HCT116 (cell line): ENCODE measurements at regions not wholly inside any gene's neighbourhood (a gene's known extent, or its start where the extent isn't known, plus 50 kb on each side); places are given as distances from the start of the nearest gene placed in this dataset.

Experiments
- ATAC-seq: fragments of 200-7000 bp; cut with Tn5 transposase; 2 replicates; pipeline ENCODE4 v1.9.1; 2020; ENCODE audit warnings: mild to moderate bottlenecking, moderate library complexity
- BruUV-seq: library from RNA; stranded (reverse); fragments of 400-500 nt; replicated peaks from 2 replicates; lab custom pipeline; 2021; lab: Mats Ljungman, UMichigan
- CTCF ChIA-PET: fragments of 300-600 bp; sonication (Branson Sonifier 250); formaldehyde crosslinking; loops from one replicate; lab custom pipeline; 2021; ENCODE audit warnings: antibody characterized with exemption; lab: Charles Lee
- POLR2A ChIA-PET: fragments of 300-600, 350-600 bp; sonication (Branson Sonifier 250); formaldehyde crosslinking; loops from one replicate; lab custom pipeline; 2021; ENCODE audit warnings: antibody characterized with exemption; lab: Charles Lee
- RAD21 ChIA-PET, 2 experiments: fragments of 300-600 bp; sonication (Branson Sonifier 250); formaldehyde crosslinking; loops; one replicate each; lab custom pipeline; 2023; ENCODE audit warnings: low total read pairs in 2 of 2; ENCODE audit not compliant: uncharacterized antibody in 2 of 2, unreplicated experiment in 2 of 2, low non-redundant PET in 1 of 2; lab: Charles Lee
- DNase-seq: peaks from one replicate; pipeline ENCODE4 v3.0.0-alpha.2; 2010; ENCODE audit warnings: low read depth, low spot score
- H2AFZ ChIP-seq: fragments of 200-600 bp; shearing (Covaris generic), sonication (generic); 2 replicates; pipeline ENCODE4 v1.6.1; 2017; ENCODE audit warnings: low read depth, mixed run types, mixed read lengths, antibody characterized with exemption, low read length; ENCODE audit not compliant: poor library complexity, severe bottlenecking
- H3K27ac ChIP-seq: 2 replicates; pipeline ENCODE4 v1.5.1; 2012; ENCODE audit warnings: low read depth, low read length
- H3K27me3 ChIP-seq: fragments of 200-600 bp; sonication (generic); 2 replicates; pipeline ENCODE4 v1.6.1; 2016; ENCODE audit warnings: mixed run types, low read length, mixed read lengths; ENCODE audit not compliant: insufficient read depth
- H3K36me3 ChIP-seq, 2 experiments: fragments of 200-500 bp in 1 of 2; fragments of 200-600 bp in 1 of 2; sonication (Bioruptor generic) in 1 of 2; sonication (generic) in 1 of 2; 2 replicates each; pipeline versions ENCODE4 v1.5.1 to v1.6.1; 2014 to 2016; ENCODE audit warnings: low read length in 2 of 2, inconsistent platforms in 1 of 2, mixed read lengths in 1 of 2, mixed run types in 1 of 2; ENCODE audit not compliant: insufficient read depth in 2 of 2, control insufficient read depth in 1 of 2
- H3K4me1 ChIP-seq, 2 experiments: fragments of 200-600 bp in 1 of 2; sonication (generic) in 1 of 2; 2 replicates each; pipeline versions ENCODE4 v1.5.1 to v1.6.1; 2012 to 2017; ENCODE audit warnings: low read length in 2 of 2, inconsistent platforms in 1 of 2, mild to moderate bottlenecking in 1 of 2, mixed read lengths in 1 of 2, mixed run types in 1 of 2, moderate library complexity in 1 of 2; ENCODE audit not compliant: insufficient read depth in 2 of 2, control insufficient read depth in 1 of 2
- H3K4me2 ChIP-seq: fragments of 200-600 bp; sonication (generic); 2 replicates; pipeline ENCODE4 v1.6.1; 2017; ENCODE audit warnings: mixed run types, low read length, mixed read lengths
- H3K4me3 ChIP-seq, 2 experiments: fragments of 200-600 bp in 1 of 2; sonication (generic) in 1 of 2; replicated peaks in 1 of 2; 2 replicates each; pipeline ENCODE4 v1.5.1; 2011 to 2016; ENCODE audit warnings: low read length in 2 of 2, control low read depth in 1 of 2, low read depth in 1 of 2, mild to moderate bottlenecking in 1 of 2, mixed read lengths in 1 of 2, mixed run types in 1 of 2
- H3K79me2 ChIP-seq: fragments of 200-600 bp; sonication (generic); 2 replicates; pipeline ENCODE4 v1.6.1; 2017; ENCODE audit warnings: mild to moderate bottlenecking, mixed run types, low read length, moderate library complexity, mixed read lengths; ENCODE audit not compliant: insufficient read depth
- H3K9ac ChIP-seq: fragments of 200-600 bp; sonication (generic); 2 replicates; pipeline ENCODE4 v1.6.1; 2016; ENCODE audit warnings: low read length, mixed read lengths
- H3K9me2 ChIP-seq: fragments of 200-600 bp; sonication (generic), shearing (Covaris generic); 2 replicates; pipeline ENCODE4 v1.6.1; 2017; ENCODE audit warnings: mixed run types, mild to moderate bottlenecking, moderate library complexity; ENCODE audit not compliant: insufficient read depth
- H3K9me3 ChIP-seq, 2 experiments: fragments of 200-500 bp in 1 of 2; fragments of 200-600 bp in 1 of 2; sonication (Bioruptor generic) in 1 of 2; sonication (generic) in 1 of 2; 2 replicates each; pipeline ENCODE4 v1.6.1; 2014 to 2017; ENCODE audit warnings: low read length in 2 of 2, mixed read lengths in 2 of 2, inconsistent platforms in 1 of 2, low read depth in 1 of 2, mild to moderate bottlenecking in 1 of 2, mixed run types in 1 of 2, moderate library complexity in 1 of 2; ENCODE audit not compliant: control insufficient read depth in 1 of 2, insufficient read depth in 1 of 2
- H4K20me1 ChIP-seq: fragments of 200-600 bp; sonication (generic), shearing (Covaris generic); 2 replicates; pipeline ENCODE4 v1.6.1; 2017; ENCODE audit warnings: mixed run types, mild to moderate bottlenecking, moderate library complexity; ENCODE audit not compliant: insufficient read depth
- CBX3 ChIP-seq: IDR thresholded peaks from 2 replicates; pipeline ENCODE4 v1.6.1; 2012; ENCODE audit warnings: low read depth
- EGR1 ChIP-seq: IDR thresholded peaks from 2 replicates; pipeline ENCODE4 v1.6.1; 2012; ENCODE audit warnings: low read depth
- EZH2phosphoT487 ChIP-seq: fragments of 200-600 bp; IDR thresholded peaks from 2 replicates; pipeline ENCODE4 v1.6.1; 2018; ENCODE audit warnings: antibody characterized with exemption, borderline replicate concordance
- FOSL1 ChIP-seq: IDR thresholded peaks from 2 replicates; pipeline ENCODE4 v1.6.1; 2012; ENCODE audit warnings: low read depth
- JUND ChIP-seq: IDR thresholded peaks from 2 replicates; pipeline ENCODE4 v1.6.1; 2012
- POLR2A ChIP-seq: IDR thresholded peaks from 2 replicates; pipeline ENCODE4 v1.7.0; 2011; ENCODE audit warnings: borderline replicate concordance; ENCODE audit not compliant: insufficient read depth, insufficient read length; ENCODE audit errors: extremely low read depth
- SRF ChIP-seq: IDR thresholded peaks from 2 replicates; pipeline ENCODE4 v1.6.1; 2012; ENCODE audit warnings: low read depth
- YY1 ChIP-seq: IDR thresholded peaks from 2 replicates; pipeline ENCODE4 v1.6.1; 2011; ENCODE audit warnings: low read length, low read depth, moderate library complexity, mild to moderate bottlenecking; ENCODE audit not compliant: insufficient replicate concordance; ENCODE audit errors: extremely low read depth
- ZFX ChIP-seq: fragments of 450-650 bp; IDR thresholded peaks from 2 replicates; pipeline ENCODE4 v1.6.1; 2017
- ZNF274 ChIP-seq: fragments of 200-500 bp; sonication (Bioruptor generic); IDR thresholded peaks from 2 replicates; pipeline ENCODE4 v1.6.1; 2014; ENCODE audit warnings: mild to moderate bottlenecking, low read depth, low read length, inconsistent platforms
- intact Hi-C: fragments of 100-400 bp; cut with micrococcal nuclease; formaldehyde crosslinking; loops from 2 replicates; pipeline ENCODE4 v1.10.0; 2022
- TF ChIP-seq, protein P1 (sequence below): IDR thresholded peaks from 2 replicates; pipeline ENCODE4 v1.6.1; 2012
- TF ChIP-seq, protein P2 (sequence below): IDR thresholded peaks from 2 replicates; pipeline ENCODE4 v1.6.1; 2011; ENCODE audit warnings: mild to moderate bottlenecking, low read length, moderate library complexity; ENCODE audit not compliant: insufficient replicate concordance; ENCODE audit errors: extremely low read depth
- TF ChIP-seq, protein P3 (sequence below): IDR thresholded peaks from 2 replicates; pipeline ENCODE4 v1.6.1; 2012; ENCODE audit warnings: low read depth

DNA sequence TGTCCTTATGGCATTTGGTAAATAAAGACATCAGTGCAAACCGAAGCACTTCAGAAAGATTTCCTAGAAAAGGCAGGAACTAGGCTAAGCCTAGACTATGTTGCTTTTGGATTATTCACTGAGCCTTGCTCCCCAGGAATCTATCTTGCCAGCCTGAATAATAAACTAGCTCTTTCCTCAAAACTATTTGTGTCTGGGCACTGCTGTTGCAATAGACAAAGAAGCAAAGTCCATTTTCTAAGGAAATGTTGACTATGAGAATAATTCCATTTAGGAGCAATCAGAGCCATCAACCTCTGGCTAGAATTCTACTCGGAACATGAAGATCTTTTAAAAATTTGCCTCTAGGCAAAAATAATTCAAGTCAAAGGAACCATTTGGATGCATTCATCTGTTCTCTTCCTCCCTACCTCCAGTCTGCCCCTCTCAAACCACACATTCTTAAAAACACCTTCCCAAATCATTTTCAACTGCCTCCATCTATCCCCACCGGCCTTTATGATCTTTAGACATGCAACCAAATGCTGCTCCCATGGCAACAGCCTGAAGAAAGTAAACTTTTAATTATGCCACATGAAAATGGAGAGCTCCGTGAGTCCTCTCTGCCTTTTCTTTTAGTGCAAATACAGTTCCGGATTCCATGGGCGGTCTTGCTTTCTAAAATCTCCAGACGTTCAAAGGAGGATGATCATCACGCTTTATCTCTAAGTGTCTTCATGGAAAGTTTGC lies 61.5 kb upstream of the FZD10 start:
- Histone ChIP-seq H3K4me1 (no peaks in the 10 kb centered on the region), H3K9ac (no peak overlapping the region), H4K20me1 (no peaks in the 10 kb centered on the region), H2AFZ (no peak overlapping the region), H3K9me3 (peaks cover 4 to 7% of the 10 kb centered on the region in 2 experiments; a peak in 2 of 4 replicates), H3K27ac (no peak overlapping the region), H3K79me2 (no peaks in the 10 kb centered on the region), H3K27me3 (no peaks in the 10 kb centered on the region), H3K4me2 (no peak overlapping the region), H3K4me3 (no peak overlapping the region), H3K36me3 (no peaks in the 10 kb centered on the region), H3K9me2 (no peaks in the 10 kb centered on the region)
- ChIA-PET RAD21 (no interaction called here), CTCF (no interaction called here), POLR2A (no interaction called here)
- intact Hi-C loops = no loop called here
- no peak for ATAC-seq
- BruUV-seq = no TSS peak
- no peak for DNase-seq
- TF ChIP-seq, protein P1, sequence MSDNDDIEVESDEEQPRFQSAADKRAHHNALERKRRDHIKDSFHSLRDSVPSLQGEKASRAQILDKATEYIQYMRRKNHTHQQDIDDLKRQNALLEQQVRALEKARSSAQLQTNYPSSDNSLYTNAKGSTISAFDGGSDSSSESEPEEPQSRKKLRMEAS = no peak
- TF ChIP-seq EGR1 = no peak
- TF ChIP-seq CBX3 = no peak
- no peak for TF ChIP-seq POLR2A
- TF ChIP-seq ZNF274 = no peak
- TF ChIP-seq, protein P2, sequence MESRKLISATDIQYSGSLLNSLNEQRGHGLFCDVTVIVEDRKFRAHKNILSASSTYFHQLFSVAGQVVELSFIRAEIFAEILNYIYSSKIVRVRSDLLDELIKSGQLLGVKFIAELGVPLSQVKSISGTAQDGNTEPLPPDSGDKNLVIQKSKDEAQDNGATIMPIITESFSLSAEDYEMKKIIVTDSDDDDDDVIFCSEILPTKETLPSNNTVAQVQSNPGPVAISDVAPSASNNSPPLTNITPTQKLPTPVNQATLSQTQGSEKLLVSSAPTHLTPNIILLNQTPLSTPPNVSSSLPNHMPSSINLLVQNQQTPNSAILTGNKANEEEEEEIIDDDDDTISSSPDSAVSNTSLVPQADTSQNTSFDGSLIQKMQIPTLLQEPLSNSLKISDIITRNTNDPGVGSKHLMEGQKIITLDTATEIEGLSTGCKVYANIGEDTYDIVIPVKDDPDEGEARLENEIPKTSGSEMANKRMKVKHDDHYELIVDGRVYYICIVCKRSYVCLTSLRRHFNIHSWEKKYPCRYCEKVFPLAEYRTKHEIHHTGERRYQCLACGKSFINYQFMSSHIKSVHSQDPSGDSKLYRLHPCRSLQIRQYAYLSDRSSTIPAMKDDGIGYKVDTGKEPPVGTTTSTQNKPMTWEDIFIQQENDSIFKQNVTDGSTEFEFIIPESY = no peak
- no peak for TF ChIP-seq ZFX
- TF ChIP-seq, protein P3, sequence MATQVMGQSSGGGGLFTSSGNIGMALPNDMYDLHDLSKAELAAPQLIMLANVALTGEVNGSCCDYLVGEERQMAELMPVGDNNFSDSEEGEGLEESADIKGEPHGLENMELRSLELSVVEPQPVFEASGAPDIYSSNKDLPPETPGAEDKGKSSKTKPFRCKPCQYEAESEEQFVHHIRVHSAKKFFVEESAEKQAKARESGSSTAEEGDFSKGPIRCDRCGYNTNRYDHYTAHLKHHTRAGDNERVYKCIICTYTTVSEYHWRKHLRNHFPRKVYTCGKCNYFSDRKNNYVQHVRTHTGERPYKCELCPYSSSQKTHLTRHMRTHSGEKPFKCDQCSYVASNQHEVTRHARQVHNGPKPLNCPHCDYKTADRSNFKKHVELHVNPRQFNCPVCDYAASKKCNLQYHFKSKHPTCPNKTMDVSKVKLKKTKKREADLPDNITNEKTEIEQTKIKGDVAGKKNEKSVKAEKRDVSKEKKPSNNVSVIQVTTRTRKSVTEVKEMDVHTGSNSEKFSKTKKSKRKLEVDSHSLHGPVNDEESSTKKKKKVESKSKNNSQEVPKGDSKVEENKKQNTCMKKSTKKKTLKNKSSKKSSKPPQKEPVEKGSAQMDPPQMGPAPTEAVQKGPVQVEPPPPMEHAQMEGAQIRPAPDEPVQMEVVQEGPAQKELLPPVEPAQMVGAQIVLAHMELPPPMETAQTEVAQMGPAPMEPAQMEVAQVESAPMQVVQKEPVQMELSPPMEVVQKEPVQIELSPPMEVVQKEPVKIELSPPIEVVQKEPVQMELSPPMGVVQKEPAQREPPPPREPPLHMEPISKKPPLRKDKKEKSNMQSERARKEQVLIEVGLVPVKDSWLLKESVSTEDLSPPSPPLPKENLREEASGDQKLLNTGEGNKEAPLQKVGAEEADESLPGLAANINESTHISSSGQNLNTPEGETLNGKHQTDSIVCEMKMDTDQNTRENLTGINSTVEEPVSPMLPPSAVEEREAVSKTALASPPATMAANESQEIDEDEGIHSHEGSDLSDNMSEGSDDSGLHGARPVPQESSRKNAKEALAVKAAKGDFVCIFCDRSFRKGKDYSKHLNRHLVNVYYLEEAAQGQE = no peak
- TF ChIP-seq SRF = no peak
- TF ChIP-seq JUND = no peak
- no peak for TF ChIP-seq FOSL1
- no peak for TF ChIP-seq YY1
- no peak for TF ChIP-seq EZH2phosphoT487
